ENCODE measurements at regions not wholly inside any gene's neighbourhood (a gene's known extent, or its start where the extent isn't known, plus 50 kb on each side); places are given as distances from the start of the nearest gene placed in this dataset.

DNA sequence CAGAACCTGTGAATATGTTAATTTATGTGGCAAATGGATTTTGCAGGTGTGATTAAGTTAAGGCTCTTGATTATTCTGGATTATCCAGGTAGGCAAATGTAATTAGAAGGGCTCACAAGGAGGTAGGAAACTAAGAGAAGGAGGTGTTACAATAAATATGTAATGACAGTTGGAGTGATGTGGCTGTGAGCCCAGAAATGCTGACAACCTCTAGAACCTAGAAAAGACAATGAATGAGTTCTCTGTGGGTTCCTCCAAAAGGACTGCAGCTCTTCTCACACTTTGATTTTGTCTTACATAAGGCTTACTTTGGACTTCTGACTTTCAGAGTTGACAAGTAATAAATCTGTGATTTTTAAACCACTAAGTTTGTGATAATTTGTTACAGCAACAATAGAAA, 406.6 kb upstream of the EPHA7 start:
- TF ChIP-seq, protein P1, sequence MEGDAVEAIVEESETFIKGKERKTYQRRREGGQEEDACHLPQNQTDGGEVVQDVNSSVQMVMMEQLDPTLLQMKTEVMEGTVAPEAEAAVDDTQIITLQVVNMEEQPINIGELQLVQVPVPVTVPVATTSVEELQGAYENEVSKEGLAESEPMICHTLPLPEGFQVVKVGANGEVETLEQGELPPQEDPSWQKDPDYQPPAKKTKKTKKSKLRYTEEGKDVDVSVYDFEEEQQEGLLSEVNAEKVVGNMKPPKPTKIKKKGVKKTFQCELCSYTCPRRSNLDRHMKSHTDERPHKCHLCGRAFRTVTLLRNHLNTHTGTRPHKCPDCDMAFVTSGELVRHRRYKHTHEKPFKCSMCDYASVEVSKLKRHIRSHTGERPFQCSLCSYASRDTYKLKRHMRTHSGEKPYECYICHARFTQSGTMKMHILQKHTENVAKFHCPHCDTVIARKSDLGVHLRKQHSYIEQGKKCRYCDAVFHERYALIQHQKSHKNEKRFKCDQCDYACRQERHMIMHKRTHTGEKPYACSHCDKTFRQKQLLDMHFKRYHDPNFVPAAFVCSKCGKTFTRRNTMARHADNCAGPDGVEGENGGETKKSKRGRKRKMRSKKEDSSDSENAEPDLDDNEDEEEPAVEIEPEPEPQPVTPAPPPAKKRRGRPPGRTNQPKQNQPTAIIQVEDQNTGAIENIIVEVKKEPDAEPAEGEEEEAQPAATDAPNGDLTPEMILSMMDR (IDR thresholded peaks at IDR 0.05), result no peak
- TF ChIP-seq POLR2AphosphoS5 (IDR thresholded peaks at IDR 0.05) (no peak), POLR2A (IDR thresholded peaks at IDR 0.05; ENCODE audit: low read depth) (no peak)
